SU-DHL-6 (cell line): ENCODE measurements at regions not wholly inside any gene's neighbourhood (a gene's known extent, or its start where the extent isn't known, plus 50 kb on each side); places are given as distances from the start of the nearest gene placed in this dataset.

Source experiments
- CTCF ChIP-seq: fragments of 200-600 bp; sonication (generic); IDR thresholded peaks from one replicate; pipeline ENCODE4 v1.5.1; 2017; ENCODE audit warnings: antibody characterized with exemption, mild to moderate bottlenecking, low read length, moderate library complexity; ENCODE audit not compliant: insufficient read depth, poor library complexity, severe bottlenecking
- EZH2phosphoT487 ChIP-seq: fragments of 200-600 bp; sonication (generic), shearing (Covaris generic); conservative IDR thresholded peaks from 2 replicates; pipeline ENCODE4 v1.6.1; 2018; ENCODE audit warnings: mild to moderate bottlenecking, antibody characterized with exemption, low read length, moderate library complexity, mixed read lengths

GRCh38 chr12:83866477-83866876 lies 1046.1 kb downstream of the SLC6A15 start:
- TF ChIP-seq CTCF, result no peak
- no peak for TF ChIP-seq EZH2phosphoT487
